Epidermal melanocyte (primary cell): ENCODE measurements at regions not wholly inside any gene's neighbourhood (a gene's known extent, or its start where the extent isn't known, plus 50 kb on each side); places are given as distances from the start of the nearest gene placed in this dataset.

Source experiments
- DNase-seq: peaks from one replicate; pipeline ENCODE4 v3.0.0; 2011; ENCODE audit warnings: low spot score; ENCODE audit not compliant: insufficient read length

- DNase-seq, result no peak
These were observed 54.3 kb upstream of the CBLB start for GRCh38 chr3:105923140-105923539.

- no peak for DNase-seq
These were observed 58.9 kb upstream of the CBLB start for GRCh38 chr3:105927741-105928140.

- no peak for DNase-seq
These were observed 61.9 kb upstream of the CBLB start for GRCh38 chr3:105930733-105931132.

- DNase-seq, result no peak
These were observed 62.7 kb upstream of the CBLB start for GRCh38 chr3:105931500-105931899.

DNA sequence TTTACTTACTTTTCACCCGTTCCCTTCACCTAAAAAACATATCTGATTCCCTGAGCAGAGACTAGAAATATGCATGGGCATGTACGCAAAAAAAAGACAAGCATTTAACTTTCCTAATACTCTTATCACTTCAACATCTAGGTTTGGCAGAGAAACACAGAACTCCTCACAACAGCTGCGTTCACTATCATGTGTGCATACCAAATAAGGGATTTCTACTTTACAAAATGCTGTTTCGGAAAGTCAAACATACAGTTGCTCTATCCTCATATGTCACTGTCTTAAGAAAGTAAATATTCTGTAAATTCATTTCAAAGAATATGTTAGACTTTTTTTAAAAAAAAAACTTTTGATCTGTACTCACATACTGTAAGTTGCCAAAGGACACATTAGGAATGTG lies 65.1 kb upstream of the CBLB start:
- no peak for DNase-seq

DNA sequence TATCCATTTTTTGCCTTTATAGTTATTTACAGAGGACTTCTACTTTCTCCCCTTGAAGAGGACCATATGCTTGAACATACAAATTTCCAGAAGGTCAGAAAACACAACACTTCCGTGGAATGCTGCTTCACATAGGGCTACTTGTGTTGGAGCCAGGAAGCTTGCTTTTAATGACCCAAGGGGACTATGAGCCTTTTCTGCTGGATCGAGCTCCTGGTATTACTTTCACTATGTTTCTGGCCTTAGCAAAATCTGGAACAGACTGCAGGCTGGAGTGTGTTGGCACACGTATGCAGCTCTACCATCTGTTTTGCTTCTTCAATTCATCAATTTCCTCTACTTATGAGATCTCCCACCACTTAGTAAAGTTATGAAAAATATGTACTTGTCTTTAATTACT lies 69.3 kb upstream of the CBLB start:
- DNase-seq, result peak; percentile 37

DNA sequence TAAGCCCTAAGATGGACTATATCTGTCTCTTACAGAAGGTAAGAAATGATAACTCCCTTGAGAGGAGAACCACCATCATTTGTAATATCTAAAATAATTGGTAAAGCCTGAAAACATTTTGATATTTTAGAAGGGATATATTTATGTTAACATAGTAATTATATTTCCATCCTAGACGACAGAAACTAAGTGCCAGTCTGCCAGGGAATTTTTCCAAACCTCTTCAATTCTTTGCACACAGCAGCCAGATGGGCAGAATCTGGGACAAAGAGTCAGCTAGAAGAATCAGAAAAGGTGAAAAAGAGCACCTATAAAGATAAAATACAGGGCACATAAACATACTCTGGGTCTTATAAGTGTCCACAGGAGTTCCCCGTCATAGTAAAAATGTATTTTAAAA lies 70.0 kb upstream of the CBLB start:
- DNase-seq, result no peak

- no peak for DNase-seq
These were observed 75.5 kb upstream of the CBLB start for GRCh38 chr3:105944276-105944675.

DNA sequence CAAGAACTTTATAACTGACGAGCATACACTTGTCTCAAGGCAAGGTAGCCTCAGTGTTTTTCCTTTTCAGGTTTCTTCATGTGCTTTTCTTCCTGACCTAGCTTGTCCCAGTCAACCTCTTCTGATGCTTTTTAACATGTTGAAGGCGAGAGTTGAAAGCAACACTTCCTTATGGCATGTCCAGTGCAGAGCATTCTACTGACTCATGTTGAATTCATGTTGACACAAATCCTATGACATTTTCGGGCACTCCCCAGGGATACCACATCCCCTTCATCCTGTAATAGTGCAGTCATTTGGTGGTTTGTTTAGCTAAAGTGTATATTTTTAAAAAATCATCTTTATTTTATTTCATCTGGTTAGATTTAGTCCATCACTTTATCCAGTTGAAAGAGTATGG lies 75.9 kb upstream of the CBLB start:
- no peak for DNase-seq

- DNase-seq, result no peak
These were observed 79.3 kb upstream of the CBLB start for GRCh38 chr3:105948101-105948500.

- no peak for DNase-seq
These were observed 82.2 kb upstream of the CBLB start for GRCh38 chr3:105950881-105951600.

DNA sequence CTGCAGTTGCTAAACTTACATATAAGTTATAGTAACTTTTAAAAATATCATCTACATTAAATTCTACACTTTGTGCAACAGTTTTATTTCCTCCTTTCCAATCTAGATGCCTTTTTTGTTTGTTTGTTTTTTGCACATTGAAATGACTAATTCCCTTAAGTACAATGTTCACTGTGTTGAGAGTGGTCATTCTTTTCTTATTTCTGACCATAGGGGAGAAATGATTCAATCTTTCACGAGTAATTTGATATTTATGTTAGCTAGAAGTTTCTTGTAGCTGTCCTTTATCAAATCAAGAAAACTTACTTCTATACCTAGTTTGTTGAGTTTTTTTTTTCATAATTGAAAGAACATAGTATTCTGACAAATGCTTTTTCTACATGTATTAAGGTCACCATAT lies 85.0 kb upstream of the CBLB start:
- DNase-seq, result no peak

GRCh38 chr3:105956306-105956705 lies 87.5 kb upstream of the CBLB start:
- no peak for DNase-seq

- DNase-seq, result no peak
These were observed 88.9 kb upstream of the CBLB start for GRCh38 chr3:105957722-105958121.

GRCh38 chr3:105958237-105959000 lies 89.6 kb upstream of the CBLB start:
- DNase-seq, result no peak

DNA sequence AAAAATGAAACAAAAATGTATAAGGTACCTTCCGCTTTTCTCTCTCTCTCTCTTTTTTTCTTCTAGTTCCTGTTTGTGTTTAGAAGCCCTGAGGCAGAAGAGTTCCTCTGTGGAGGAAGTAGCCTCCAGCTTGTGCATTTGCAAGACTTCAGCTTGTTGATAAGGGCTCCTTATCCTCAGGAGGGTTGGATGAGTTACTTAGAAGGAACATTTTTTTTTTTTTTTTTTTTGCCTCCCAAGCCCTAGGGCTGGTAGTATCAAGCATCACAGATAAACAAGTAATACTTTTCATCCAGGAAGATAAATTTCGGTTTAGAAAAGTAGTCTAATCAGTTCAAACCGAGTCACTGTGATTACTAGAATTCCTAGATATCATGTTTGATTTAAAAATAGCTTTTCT lies 91.0 kb upstream of the CBLB start:
- DNase-seq, result no peak

GRCh38 chr3:105960381-105960780 lies 91.6 kb upstream of the CBLB start:
- DNase-seq, result no peak

DNA sequence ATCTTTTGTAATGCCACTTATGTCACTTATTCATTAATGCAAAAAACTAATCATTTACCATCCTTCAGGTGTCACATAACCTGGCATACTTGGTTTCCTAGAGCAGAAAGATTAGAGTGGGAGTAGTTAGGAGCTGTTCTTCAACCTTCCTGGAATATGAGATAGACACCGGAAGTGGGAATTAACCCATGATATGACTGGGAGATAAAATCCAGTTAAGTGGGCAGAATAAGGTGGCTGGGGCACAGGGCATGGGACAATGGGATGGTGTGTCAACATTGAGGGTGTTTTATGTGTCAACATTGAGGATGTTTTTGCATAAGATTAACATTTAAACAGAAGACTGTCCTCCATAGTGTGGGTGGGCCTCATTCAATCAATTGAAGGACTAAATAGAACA lies 94.3 kb upstream of the CBLB start:
- no peak for DNase-seq

GRCh38 chr3:105965384-105965783 lies 96.6 kb upstream of the CBLB start:
- DNase-seq, result no peak

DNA sequence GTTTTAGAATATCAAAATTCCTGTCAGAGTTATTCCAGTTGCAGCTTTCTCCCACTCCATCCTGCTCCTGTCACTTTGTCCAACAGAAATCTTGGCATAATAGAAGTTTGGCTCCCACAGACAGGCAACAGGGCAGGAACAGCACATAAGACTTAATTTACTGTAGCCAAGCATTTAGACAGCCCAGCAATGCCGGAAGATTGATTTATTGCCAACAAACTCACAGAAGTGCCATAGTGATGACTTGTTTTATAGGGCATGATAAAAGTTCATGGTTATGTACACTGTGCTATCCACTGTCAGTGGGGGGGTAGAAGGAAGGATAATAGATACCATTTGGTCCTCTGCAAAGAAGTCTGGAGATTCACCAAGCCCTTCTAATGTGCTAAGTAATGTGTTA lies 98.3 kb upstream of the CBLB start:
- no peak for DNase-seq

DNA sequence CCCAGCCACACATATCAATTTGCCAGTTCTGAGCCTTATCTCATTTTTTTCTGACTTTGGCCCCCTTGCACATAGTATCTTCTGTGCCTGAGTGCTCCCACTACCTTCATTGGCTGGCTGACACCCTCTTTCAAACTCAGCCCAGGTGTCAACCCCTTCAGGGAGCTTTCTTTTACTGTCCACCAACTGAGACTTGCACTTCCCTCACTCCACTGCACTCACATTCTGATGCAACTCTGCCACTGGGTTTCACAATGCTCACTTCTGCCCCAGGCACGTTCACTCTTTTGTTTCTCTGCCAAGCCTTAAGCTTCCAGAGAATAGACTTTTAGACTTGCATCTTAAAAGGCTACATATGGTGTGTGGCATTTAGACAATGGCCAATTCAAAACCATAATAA lies 101.5 kb upstream of the CBLB start:
- no peak for DNase-seq

DNA sequence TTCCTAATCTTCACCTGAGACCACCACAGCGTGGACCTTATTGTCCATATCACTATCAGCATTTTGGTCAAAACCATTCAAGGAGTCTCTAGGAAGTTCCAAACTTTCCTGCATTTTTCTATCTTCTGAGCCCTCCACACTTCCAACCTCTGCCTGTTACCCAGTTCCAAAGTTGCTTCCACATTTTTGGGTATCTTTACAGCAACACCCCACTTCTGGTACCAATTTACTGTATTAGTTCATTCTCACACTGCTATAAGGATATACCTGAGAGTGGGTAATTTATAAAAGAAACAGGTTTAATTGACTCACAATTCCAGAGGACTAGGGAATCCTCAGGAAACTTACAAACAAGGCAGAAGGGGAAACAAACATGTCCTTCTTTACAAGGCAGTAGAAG lies 103.3 kb upstream of the CBLB start:
- DNase-seq, result no peak

- no peak for DNase-seq
These were observed 105.6 kb upstream of the CBLB start for GRCh38 chr3:105974381-105974780.
